Naive thymus-derived CD8-positive, alpha-beta T cell (primary cell): ENCODE measurements at regions not wholly inside any gene's neighbourhood (a gene's known extent, or its start where the extent isn't known, plus 50 kb on each side); places are given as distances from the start of the nearest gene placed in this dataset.

Experiments used
- ATAC-seq, 2 donors: fragments of 150-1000 bp; cut with Tn5 transposase in 1 of 2; sonication (Bioruptor Pico), chemical (Tn5 transposase) in 1 of 2; 1 replicate in 1 of 2; 2 replicates in 1 of 2; pipeline ENCODE4 v1.10.0; 2021; ENCODE audit warnings: mild to moderate bottlenecking in 2 of 2, moderate library complexity in 2 of 2
- POLR2A ChIA-PET: fragments of 350-600 bp; sonication (Branson Sonifier 250); formaldehyde crosslinking; loops from one replicate; lab custom pipeline; 2021; ENCODE audit warnings: antibody characterized with exemption; lab: Charles Lee
- DNase-seq, 10 donors: peaks; one replicate each; pipeline versions ENCODE4 v3.0.0 to v3.0.0-alpha.2; 2020 to 2022
- H3K27ac Mint-ChIP-seq, 10 donors: one replicate each; pipeline ENCODE4 v1.8.0; 2020 to 2022; ENCODE audit warnings: mild to moderate bottlenecking in 10 of 10, mixed read lengths in 10 of 10, moderate library complexity in 4 of 10, inconsistent platforms in 1 of 10
- H3K27me3 Mint-ChIP-seq, 5 donors: one replicate each; pipeline ENCODE4 v1.8.0; 2021 to 2022; ENCODE audit warnings: mixed read lengths in 5 of 5
- H3K36me3 Mint-ChIP-seq, 3 donors: one replicate each; pipeline ENCODE4 v1.8.0; 2020 to 2022; ENCODE audit warnings: mixed read lengths in 3 of 3, mild to moderate bottlenecking in 2 of 3, inconsistent platforms in 1 of 3
- H3K4me1 Mint-ChIP-seq, 4 donors: one replicate each; pipeline ENCODE4 v1.8.0; 2021 to 2022; ENCODE audit warnings: mixed read lengths in 4 of 4
- H3K4me3 Mint-ChIP-seq, 10 donors: one replicate each; pipeline ENCODE4 v1.8.0; 2020 to 2022; ENCODE audit warnings: mild to moderate bottlenecking in 10 of 10, mixed read lengths in 10 of 10, moderate library complexity in 6 of 10, inconsistent platforms in 1 of 10
- H3K9me3 Mint-ChIP-seq, 9 donors: one replicate each; pipeline ENCODE4 v1.8.0; 2020 to 2022; ENCODE audit warnings: mixed read lengths in 9 of 9, mild to moderate bottlenecking in 3 of 9, inconsistent platforms in 1 of 9, moderate library complexity in 1 of 9

GRCh38 chr5:114266374-114266773, 95.5 kb upstream of the KCNN2 start:
- DNase-seq, result no peak
- Mint-ChIP-seq H3K4me1 (no peaks in the 10 kb centered on the region), H3K4me3 (no peak overlapping the region), H3K36me3 (no peaks in the 10 kb centered on the region), H3K27me3 (no peaks in the 10 kb centered on the region), H3K9me3 (peaks cover 0 to 3% (median 0%) of the 10 kb centered on the region in 9 donors), H3K27ac (no peak overlapping the region)
- ATAC-seq, result no peak
- POLR2A ChIA-PET, result no interaction called here

GRCh38 chr5:114296191-114296590, 65.7 kb upstream of the KCNN2 start:
- H3K27me3 Mint-ChIP-seq, result peaks cover 0 to 4% (median 0%) of the 10 kb centered on the region in 5 donors
- DNase-seq, result no peak
- H3K27ac Mint-ChIP-seq, result no peak overlapping the region
- POLR2A ChIA-PET, result no interaction called here
- H3K4me1 Mint-ChIP-seq, result no peaks in the 10 kb centered on the region
- H3K9me3 Mint-ChIP-seq, result peaks cover 0 to 9% (median 0%) of the 10 kb centered on the region in 9 donors
- H3K4me3 Mint-ChIP-seq, result no peak overlapping the region
- no peaks in the 10 kb centered on the region for H3K36me3 Mint-ChIP-seq
- ATAC-seq, result no peak

- Mint-ChIP-seq H3K4me3 (no peak overlapping the region), H3K9me3 (peaks cover 0 to 9% (median 0%) of the 10 kb centered on the region in 9 donors), H3K36me3 (no peaks in the 10 kb centered on the region), H3K27ac (no peak overlapping the region), H3K4me1 (no peaks in the 10 kb centered on the region), H3K27me3 (peaks cover 0 to 4% (median 0%) of the 10 kb centered on the region in 5 donors)
- POLR2A ChIA-PET, result no interaction called here
- ATAC-seq (no peak), DNase-seq (no peak)
Observed at GRCh38 chr5:114297915-114298314, 64.0 kb upstream of the KCNN2 start.

GRCh38 chr5:114305402-114306207, 56.3 kb upstream of the KCNN2 start:
- ATAC-seq (no peak), DNase-seq (no peak)
- no peaks in the 10 kb centered on the region for H3K4me1 Mint-ChIP-seq
- H3K27me3 Mint-ChIP-seq, result peaks cover 0 to 4% (median 0%) of the 10 kb centered on the region in 5 donors
- H3K9me3 Mint-ChIP-seq, result peaks cover 0 to 2% (median 0%) of the 10 kb centered on the region in 9 donors
- H3K4me3 Mint-ChIP-seq, result no peak overlapping the region
- no peak overlapping the region for H3K27ac Mint-ChIP-seq
- no peaks in the 10 kb centered on the region for H3K36me3 Mint-ChIP-seq
- POLR2A ChIA-PET, result no interaction called here

GRCh38 chr5:114308017-114308416, 53.9 kb upstream of the KCNN2 start:
- Mint-ChIP-seq H3K27me3 (peaks cover 0 to 4% (median 0%) of the 10 kb centered on the region in 5 donors), H3K9me3 (no peaks in the 10 kb centered on the region), H3K27ac (no peak overlapping the region), H3K36me3 (no peaks in the 10 kb centered on the region), H3K4me1 (no peaks in the 10 kb centered on the region), H3K4me3 (no peak overlapping the region)
- DNase-seq (no peak), ATAC-seq (no peak)
- POLR2A ChIA-PET, result no interaction called here

- Mint-ChIP-seq H3K27ac (no peak overlapping the region), H3K27me3 (peaks cover 0 to 4% (median 0%) of the 10 kb centered on the region in 5 donors), H3K36me3 (no peaks in the 10 kb centered on the region), H3K4me1 (no peaks in the 10 kb centered on the region), H3K9me3 (peaks cover 0 to 4% (median 0%) of the 10 kb centered on the region in 9 donors), H3K4me3 (no peak overlapping the region)
- DNase-seq, result no peak
- POLR2A ChIA-PET, result no interaction called here
- no peak for ATAC-seq
Observed at GRCh38 chr5:114308508-114308907, 53.4 kb upstream of the KCNN2 start.

GRCh38 chr5:114310666-114311065, 51.2 kb upstream of the KCNN2 start:
- H3K36me3 Mint-ChIP-seq, result no peaks in the 10 kb centered on the region
- DNase-seq, result no peak
- no peak for ATAC-seq
- POLR2A ChIA-PET, result no interaction called here
- H3K27ac Mint-ChIP-seq, result no peak overlapping the region
- H3K9me3 Mint-ChIP-seq, result peaks cover 0 to 10% (median 0%) of the 10 kb centered on the region in 9 donors
- H3K27me3 Mint-ChIP-seq, result peaks cover 0 to 4% (median 0%) of the 10 kb centered on the region in 5 donors
- H3K4me1 Mint-ChIP-seq, result no peaks in the 10 kb centered on the region
- no peak overlapping the region for H3K4me3 Mint-ChIP-seq

GRCh38 chr5:114311281-114311680, 50.6 kb upstream of the KCNN2 start:
- POLR2A ChIA-PET, result no interaction called here
- Mint-ChIP-seq H3K4me3 (no peak overlapping the region), H3K4me1 (no peaks in the 10 kb centered on the region), H3K27me3 (peaks cover 0 to 4% (median 0%) of the 10 kb centered on the region in 5 donors), H3K27ac (no peak overlapping the region), H3K36me3 (no peaks in the 10 kb centered on the region), H3K9me3 (peaks cover 0 to 10% (median 0%) of the 10 kb centered on the region in 9 donors)
- no peak for DNase-seq
- ATAC-seq, result no peak

GRCh38 chr5:114311968-114312367, 49.9 kb upstream of the KCNN2 start:
- POLR2A ChIA-PET, result no interaction called here
- DNase-seq (no peak), ATAC-seq (no peak)
- Mint-ChIP-seq H3K4me1 (no peaks in the 10 kb centered on the region), H3K9me3 (peaks cover 0 to 10% (median 0%) of the 10 kb centered on the region in 9 donors), H3K36me3 (no peaks in the 10 kb centered on the region), H3K27me3 (peaks cover 0 to 4% (median 0%) of the 10 kb centered on the region in 5 donors), H3K27ac (no peak overlapping the region), H3K4me3 (no peak overlapping the region)
